Epidermal melanocyte (primary cell): ENCODE measurements at regions not wholly inside any gene's neighbourhood (a gene's known extent, or its start where the extent isn't known, plus 50 kb on each side); places are given as distances from the start of the nearest gene placed in this dataset.

Experiments used
- DNase-seq: peaks from one replicate; pipeline ENCODE4 v3.0.0; 2011; ENCODE audit warnings: low spot score; ENCODE audit not compliant: insufficient read length

- DNase-seq: no peak
Observed at GRCh38 chr11:116225784-116226585, 546.8 kb downstream of the BUD13 start.

GRCh38 chr11:116225236-116225635 is 547.6 kb downstream of the BUD13 start:
- DNase-seq: no peak

GRCh38 chr11:116224889-116225200 is 547.9 kb downstream of the BUD13 start:
- DNase-seq: no peak

- DNase-seq: peak; percentile 32
Observed at GRCh38 chr11:116224154-116224888, 548.5 kb downstream of the BUD13 start.

GRCh38 chr11:116221351-116221750 is 551.4 kb downstream of the BUD13 start:
- DNase-seq: no peak

GRCh38 chr11:116219171-116219635 is 553.6 kb downstream of the BUD13 start:
- no peak for DNase-seq

- DNase-seq: no peak
Observed at GRCh38 chr11:116217441-116217840, 555.3 kb downstream of the BUD13 start.

- no peak for DNase-seq
Observed at GRCh38 chr11:116217006-116217405, 555.8 kb downstream of the BUD13 start.

GRCh38 chr11:116215471-116216113 is 557.2 kb downstream of the BUD13 start:
- DNase-seq: no peak

GRCh38 chr11:116211147-116211546 is 561.6 kb downstream of the BUD13 start:
- no peak for DNase-seq

GRCh38 chr11:116210663-116211062 is 562.1 kb downstream of the BUD13 start:
- DNase-seq: no peak

GRCh38 chr11:116209255-116209654 is 563.5 kb downstream of the BUD13 start:
- DNase-seq: no peak

- DNase-seq: no peak
Observed at GRCh38 chr11:116207421-116208141, 565.2 kb downstream of the BUD13 start.

- DNase-seq: no peak
Observed at GRCh38 chr11:116207019-116207418, 565.8 kb downstream of the BUD13 start.

- no peak for DNase-seq
Observed at GRCh38 chr11:116202922-116203321, 569.9 kb downstream of the BUD13 start.

GRCh38 chr11:116200564-116200963 is 572.2 kb downstream of the BUD13 start:
- no peak for DNase-seq

GRCh38 chr11:116199182-116199581 is 573.6 kb downstream of the BUD13 start:
- DNase-seq: no peak

GRCh38 chr11:116194156-116194904 is 578.5 kb downstream of the BUD13 start:
- DNase-seq: no peak

- DNase-seq: peak; percentile 44
Observed at GRCh38 chr11:116193321-116194131, 579.3 kb downstream of the BUD13 start.
